OCI-M1 (cell line): ENCODE measurements at regions not wholly inside any gene's neighbourhood (a gene's known extent, or its start where the extent isn't known, plus 50 kb on each side); places are given as distances from the start of the nearest gene placed in this dataset.

Experiments
- DNase-seq: peaks from one replicate; lab custom pipeline; 2025; lab: John Stamatoyannopoulos, UW

- DNase-seq, result no peak
These were observed 144.1 kb downstream of the MRPL14 start for GRCh38 chr6:43983191-43983590.

DNA sequence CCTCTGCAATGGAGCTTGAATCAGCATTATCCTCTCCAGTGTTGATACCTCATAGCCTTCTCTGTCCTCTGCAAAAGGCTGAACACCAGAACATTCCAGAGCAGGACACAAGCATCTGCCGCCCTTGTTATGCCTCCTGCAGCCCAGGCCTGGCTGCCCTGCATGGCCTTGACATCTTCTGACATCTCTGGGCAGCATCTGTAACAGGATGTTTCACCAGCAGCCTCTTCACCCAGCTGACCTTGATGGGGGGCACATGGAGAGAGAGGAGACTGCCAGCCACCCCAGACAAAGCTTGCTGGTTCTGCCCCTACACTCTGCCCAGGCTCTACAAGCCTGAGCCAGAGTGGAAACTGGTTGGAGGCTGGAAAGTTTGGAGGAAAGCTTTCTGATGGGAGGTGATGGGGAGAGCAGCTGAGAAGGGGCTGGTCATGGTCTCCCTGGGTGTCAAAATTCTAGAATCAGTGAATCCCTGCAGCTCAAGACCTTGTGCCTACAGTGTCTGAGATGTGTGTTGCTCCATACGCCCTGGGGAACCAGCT lies 145.1 kb downstream of the MRPL14 start:
- no peak for DNase-seq

- no peak for DNase-seq
These were observed 145.8 kb downstream of the MRPL14 start for GRCh38 chr6:43981363-43981990.

GRCh38 chr6:43980004-43980795 lies 147.1 kb downstream of the MRPL14 start:
- DNase-seq, result no peak

DNA sequence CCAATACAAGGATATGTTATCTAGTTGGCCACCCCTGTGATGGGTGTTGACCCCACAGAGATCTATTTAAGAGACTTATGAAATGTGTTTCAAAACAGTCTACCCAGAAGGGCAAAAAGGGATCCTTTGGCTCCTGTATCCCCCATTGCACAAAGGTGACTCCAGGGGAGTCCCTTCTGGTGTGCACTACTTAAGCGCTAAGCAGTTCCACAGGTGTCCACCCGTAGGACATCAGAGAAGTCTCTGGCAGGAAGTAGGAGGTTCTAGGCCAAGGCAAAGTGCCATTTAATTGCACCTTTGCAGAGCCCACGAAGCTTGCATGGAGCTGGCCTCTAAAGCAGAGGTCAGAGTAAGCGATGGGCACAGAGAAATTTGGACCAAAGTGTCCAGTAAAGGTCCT lies 147.7 kb downstream of the MRPL14 start:
- no peak for DNase-seq

GRCh38 chr6:43978473-43979346 lies 148.5 kb downstream of the MRPL14 start:
- no peak for DNase-seq

DNA sequence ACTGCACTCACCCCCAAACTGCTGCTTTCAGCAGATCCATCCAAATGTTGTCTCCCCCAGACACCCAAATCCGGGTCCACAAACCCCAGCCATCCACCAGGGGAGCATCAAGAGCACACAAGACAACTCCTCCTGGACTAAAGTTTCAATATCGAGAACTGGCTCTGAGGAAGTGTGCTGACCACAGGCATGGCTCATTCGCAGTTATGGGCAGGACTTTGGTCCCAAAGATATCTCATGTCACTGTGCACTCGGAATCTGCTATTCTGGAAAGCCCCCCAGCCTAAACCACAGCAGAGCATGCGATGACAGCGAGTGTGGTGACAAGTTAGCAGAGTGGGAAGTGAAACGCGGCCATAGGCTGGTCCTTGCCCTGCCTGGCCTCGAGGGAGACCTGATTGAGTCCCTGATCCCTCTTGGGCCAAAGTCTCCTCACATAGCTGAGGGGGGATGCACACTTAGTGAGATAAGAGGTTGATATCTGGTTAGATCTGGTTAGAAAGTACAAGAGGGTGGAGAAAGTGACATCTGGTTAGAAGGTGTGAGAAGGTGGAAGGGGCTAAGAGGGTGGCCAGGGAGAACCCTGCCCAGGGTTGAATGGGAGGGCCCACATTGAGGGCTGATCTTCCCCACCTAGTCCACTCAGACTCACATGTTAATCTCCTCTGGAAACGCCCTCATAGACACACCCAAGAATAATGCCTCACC lies 149.7 kb downstream of the MRPL14 start:
- DNase-seq, result peak; percentile 93

DNA sequence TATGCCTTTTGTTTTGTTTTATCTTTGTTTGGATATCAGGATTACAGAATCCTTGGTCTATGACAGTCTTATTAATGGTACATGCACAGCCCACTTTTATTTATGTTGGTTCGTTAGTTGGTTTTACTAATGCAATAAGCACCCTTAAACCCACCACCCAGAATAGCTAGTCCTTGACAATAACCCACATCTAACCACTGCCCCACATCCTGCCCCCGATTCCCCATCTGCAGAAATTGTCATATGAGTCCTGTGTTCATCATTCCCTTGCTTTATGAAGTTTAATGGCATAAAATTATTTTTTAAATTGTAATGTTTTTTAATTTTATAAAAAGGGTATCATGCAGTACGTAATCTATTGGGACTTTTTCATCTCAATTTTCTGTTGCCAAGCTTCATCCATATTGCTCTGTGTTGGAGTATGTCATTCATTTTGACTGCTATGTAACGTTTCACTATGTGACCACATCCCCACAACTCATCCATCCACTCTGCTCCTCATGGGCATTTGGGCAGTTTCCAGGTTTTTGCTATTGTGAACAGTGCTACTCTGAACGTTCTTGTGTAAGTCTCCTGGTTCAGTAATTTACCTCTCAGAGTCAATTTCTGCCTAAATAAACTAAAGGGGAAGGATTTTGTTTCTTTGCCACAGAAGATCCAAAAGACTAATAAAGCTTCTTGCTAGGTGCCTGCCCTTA lies 150.4 kb downstream of the MRPL14 start:
- DNase-seq, result no peak

DNA sequence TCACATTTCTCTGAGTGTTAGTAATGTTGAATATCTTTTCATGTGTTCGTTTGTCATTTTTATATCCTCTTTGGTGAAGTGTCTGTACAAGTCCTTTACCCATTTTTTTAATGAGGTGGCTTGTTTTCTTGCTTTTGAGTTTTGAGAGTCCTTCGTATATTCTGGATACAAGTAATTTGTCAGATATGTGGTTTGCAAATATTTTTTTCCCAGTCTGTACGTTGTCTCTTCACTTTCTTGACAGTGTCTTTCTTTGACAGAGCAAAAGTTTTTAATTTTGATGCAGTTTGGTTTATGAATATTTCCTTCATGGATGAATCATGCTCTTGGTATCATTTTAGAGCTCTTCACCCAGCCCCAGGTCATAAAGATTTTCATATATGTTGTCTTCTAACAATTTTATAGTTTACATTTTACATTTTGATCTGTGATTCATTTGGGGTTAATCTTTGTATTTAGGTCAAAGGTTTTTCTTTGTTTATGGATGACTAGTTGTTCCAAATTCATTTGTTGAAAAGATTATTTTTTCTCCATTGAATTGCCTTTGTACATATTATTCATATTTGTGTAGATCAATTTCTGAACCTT lies 152.5 kb downstream of the MRPL14 start:
- no peak for DNase-seq

GRCh38 chr6:43973357-43973756 lies 153.9 kb downstream of the MRPL14 start:
- no peak for DNase-seq

GRCh38 chr6:43972913-43973300 lies 154.3 kb downstream of the MRPL14 start:
- DNase-seq, result no peak

GRCh38 chr6:43972179-43972912 lies 154.9 kb downstream of the MRPL14 start:
- no peak for DNase-seq

DNA sequence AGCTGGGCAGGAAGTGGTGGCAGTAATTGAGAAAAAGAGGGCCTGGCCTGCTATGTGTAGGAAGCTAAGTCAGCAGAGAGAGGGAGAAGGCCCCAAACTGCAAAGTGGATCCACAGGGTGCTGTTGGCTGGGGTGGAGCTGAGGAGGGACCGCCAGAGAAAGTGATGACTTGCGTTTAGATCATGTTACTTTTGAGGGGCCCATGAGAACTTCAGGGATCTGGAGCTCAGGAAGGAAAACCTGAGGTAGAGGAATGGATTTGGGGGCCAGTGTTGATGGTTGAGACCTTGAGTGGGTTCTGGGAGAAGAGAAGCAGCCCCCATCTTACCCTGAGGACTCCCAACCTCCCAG lies 155.5 kb downstream of the MRPL14 start:
- no peak for DNase-seq

DNA sequence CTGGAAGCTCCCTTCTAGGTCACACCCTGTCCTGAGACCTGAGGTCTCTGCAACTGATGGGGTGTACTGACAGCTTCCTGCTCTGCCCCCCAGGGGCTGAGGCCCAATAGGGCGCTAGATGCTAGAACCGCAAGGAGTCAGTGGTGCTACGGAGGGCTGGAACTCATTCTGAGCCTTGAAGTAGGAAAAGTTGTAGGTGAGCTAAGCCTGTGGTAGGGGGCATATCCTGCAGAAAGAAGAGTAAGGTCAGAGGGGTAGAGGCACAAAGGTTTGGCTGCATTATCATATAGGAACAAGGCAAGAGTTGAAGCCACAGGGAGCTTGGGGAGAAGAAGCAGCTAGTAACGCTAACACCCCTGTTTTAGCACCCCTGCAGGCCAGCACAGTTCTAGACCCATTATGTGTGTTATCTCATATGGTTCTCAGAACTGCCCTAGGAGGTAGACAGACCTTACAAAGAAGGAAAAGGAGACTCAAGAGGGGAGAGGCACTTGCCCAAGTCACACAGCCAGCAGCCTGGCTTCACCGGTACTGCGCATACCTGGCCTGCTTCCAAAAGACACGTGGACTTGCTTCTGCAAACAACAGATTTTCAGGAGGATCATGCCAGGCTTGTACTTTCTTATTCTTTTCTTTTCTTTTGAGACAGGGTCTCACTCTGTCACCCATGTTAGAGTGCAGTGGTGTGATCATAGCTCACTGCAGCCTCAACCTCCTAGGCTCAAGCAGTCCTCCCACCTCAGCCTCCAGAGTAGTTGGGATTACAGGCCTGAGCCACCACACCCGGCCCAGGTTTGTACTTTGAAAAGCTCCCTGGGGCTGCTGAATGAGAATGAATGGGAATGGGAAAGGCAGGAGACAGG lies 156.1 kb downstream of the MRPL14 start:
- DNase-seq, result no peak

DNA sequence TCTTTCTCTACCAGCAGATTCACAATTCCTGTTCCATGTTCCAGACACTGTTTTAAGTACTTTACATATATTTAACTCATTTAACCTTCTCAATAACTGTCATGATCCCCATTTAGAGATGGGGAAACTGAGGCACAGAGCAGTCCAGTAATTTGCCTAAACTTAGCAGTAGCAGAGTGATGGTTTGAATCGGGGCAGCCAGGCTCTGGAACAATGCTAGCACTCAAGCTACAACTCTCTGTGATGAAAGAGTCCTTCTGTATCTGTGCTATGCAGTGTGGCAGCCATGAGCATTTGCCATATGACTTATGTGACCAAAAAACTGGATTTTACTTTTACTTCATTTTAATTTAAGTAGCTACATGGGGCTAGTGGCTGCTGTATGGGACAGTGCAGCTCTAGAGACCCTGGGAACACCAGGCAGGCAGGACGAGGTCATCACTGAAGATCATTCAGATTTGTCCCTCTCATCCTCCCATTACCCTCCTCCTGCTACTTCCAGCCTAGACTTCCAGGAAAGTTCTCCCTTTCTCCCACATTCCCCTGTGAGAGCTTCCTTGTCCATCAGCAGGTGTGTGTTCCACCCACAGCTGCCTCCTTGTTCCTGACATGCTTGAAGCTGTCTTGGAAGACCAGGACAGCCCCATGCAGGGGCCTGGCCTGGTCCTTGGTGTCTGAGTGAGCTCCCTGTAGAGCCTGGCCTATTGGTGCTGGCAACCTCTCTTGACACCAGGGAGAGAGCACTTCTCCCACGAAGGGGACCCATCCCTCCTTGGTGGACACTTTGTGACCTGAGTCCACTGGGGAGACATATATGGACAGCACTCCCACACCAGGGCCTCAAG lies 157.0 kb downstream of the MRPL14 start:
- peak; percentile 37 for DNase-seq

GRCh38 chr6:43969158-43969981 lies 157.9 kb downstream of the MRPL14 start:
- DNase-seq, result peak; percentile 89
